CD4-positive, alpha-beta T cell treated with Interleukin-12 subunit alpha and Interleukin-12 subunit beta, for 1 hour (primary cell): ENCODE measurements at regions not wholly inside any gene's neighbourhood (a gene's known extent, or its start where the extent isn't known, plus 50 kb on each side); places are given as distances from the start of the nearest gene placed in this dataset.
"Not testable (repeated sequence)": the region's sequence is repeated elsewhere in the genome, so short reads cannot be mapped to it uniquely, and the experiment has no call there.

Source experiments
- DNase-seq: peaks from one replicate; pipeline ENCODE4 v3.0.0-alpha.2; 2020

GRCh38 chr4:177494791-177495190 lies 52.6 kb upstream of the AGA start:
- DNase-seq = no peak

- DNase-seq = not testable (repeated sequence)
Measured at GRCh38 chr4:177495626-177496025, 53.4 kb upstream of the AGA start.

GRCh38 chr4:177499537-177499936 lies 57.3 kb upstream of the AGA start:
- no peak for DNase-seq

- DNase-seq = no peak
Measured at GRCh38 chr4:177505171-177505615, 63.0 kb upstream of the AGA start.

GRCh38 chr4:177508662-177509061 lies 66.4 kb upstream of the AGA start:
- DNase-seq = no peak

GRCh38 chr4:177509226-177509745 lies 67.0 kb upstream of the AGA start:
- no peak for DNase-seq

- no peak for DNase-seq
Measured at GRCh38 chr4:177511611-177512010, 69.4 kb upstream of the AGA start.

GRCh38 chr4:177512646-177513045 lies 70.4 kb upstream of the AGA start:
- DNase-seq = no peak

- DNase-seq = no peak
Measured at GRCh38 chr4:177517862-177518261, 75.6 kb upstream of the AGA start.

- no peak for DNase-seq
Measured at GRCh38 chr4:177519481-177520260, 77.4 kb upstream of the AGA start.

GRCh38 chr4:177528620-177529019 lies 86.4 kb upstream of the AGA start:
- no peak for DNase-seq

- DNase-seq = no peak
Measured at GRCh38 chr4:177530561-177530960, 88.3 kb upstream of the AGA start.

- DNase-seq = no peak
Measured at GRCh38 chr4:177532358-177532757, 90.1 kb upstream of the AGA start.

GRCh38 chr4:177534841-177535240 lies 92.6 kb upstream of the AGA start:
- DNase-seq = not testable (repeated sequence)

GRCh38 chr4:177546745-177547144 lies 104.5 kb upstream of the AGA start:
- no peak for DNase-seq

GRCh38 chr4:177547985-177548384 lies 105.7 kb upstream of the AGA start:
- DNase-seq = no peak

GRCh38 chr4:177555007-177555574 lies 112.9 kb upstream of the AGA start:
- peak; percentile 12 for DNase-seq

GRCh38 chr4:177557416-177557815 lies 115.2 kb upstream of the AGA start:
- DNase-seq = no peak

GRCh38 chr4:177558995-177559394 lies 116.8 kb upstream of the AGA start:
- DNase-seq = no peak

- DNase-seq = no peak
Measured at GRCh38 chr4:177562163-177562562, 119.9 kb upstream of the AGA start.

GRCh38 chr4:177562859-177563258 lies 120.6 kb upstream of the AGA start:
- no peak for DNase-seq

- DNase-seq = no peak
Measured at GRCh38 chr4:177566691-177567090, 124.5 kb upstream of the AGA start.

- no peak for DNase-seq
Measured at GRCh38 chr4:177568931-177569330, 126.7 kb upstream of the AGA start.

- DNase-seq = no peak
Measured at GRCh38 chr4:177569434-177569833, 127.2 kb upstream of the AGA start.

- no peak for DNase-seq
Measured at GRCh38 chr4:177573507-177573906, 131.3 kb upstream of the AGA start.
